ENCODE measurements at regions not wholly inside any gene's neighbourhood (a gene's known extent, or its start where the extent isn't known, plus 50 kb on each side); places are given as distances from the start of the nearest gene placed in this dataset.

DNA sequence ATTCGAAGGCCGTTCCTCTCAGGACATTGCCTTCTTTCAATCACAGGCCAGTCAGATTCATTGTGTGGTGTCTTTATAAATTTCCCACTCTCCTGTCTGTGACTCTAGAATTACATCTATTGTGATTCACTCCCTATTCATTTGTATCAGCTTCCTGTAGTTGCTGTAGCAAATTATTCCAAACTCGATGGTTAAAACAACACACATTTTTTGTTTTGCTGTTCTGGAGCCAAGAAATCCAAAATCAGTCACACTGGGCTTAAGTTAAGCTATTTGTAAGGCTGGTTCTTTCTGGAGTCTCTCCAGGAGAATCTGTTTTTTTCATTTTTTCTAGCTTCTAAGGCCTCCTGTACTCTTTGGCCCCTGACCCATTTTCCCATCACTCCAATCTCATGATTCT lies 1487.0 kb upstream of the SLC10A2 start:
- no peak for TF ChIP-seq EGR1 (IDR thresholded peaks at IDR 0.05)
- TF ChIP-seq FOXM1 (IDR thresholded peaks at IDR 0.05; ENCODE audit: borderline replicate concordance, low read depth), result no peak
- TF ChIP-seq CEBPB (IDR thresholded peaks at IDR 0.05), result no peak
- TF ChIP-seq TAF1 (IDR thresholded peaks at IDR 0.05; ENCODE audit: low read depth), result no peak
- TF ChIP-seq MAX (IDR thresholded peaks at IDR 0.05), result no peak
- no peak for TF ChIP-seq TEAD4 (IDR thresholded peaks at IDR 0.05)
- no peak for TF ChIP-seq NFIC (IDR thresholded peaks at IDR 0.05)
- no peak for TF ChIP-seq CREB1 (IDR thresholded peaks at IDR 0.05; ENCODE audit: low read depth)
- no peak for TF ChIP-seq RAD21 (IDR thresholded peaks at IDR 0.05; ENCODE audit: low read depth)
- no peak for TF ChIP-seq ZBTB7A (IDR thresholded peaks at IDR 0.05; ENCODE audit: low read depth)
- no peak for TF ChIP-seq TCF12 (IDR thresholded peaks at IDR 0.05; ENCODE audit: low read depth)
- no peak for TF ChIP-seq YY1 (IDR thresholded peaks at IDR 0.05; ENCODE audit: low read depth)
- no peak for TF ChIP-seq USF1 (IDR thresholded peaks at IDR 0.05)
- no peak for TF ChIP-seq EP300 (IDR thresholded peaks at IDR 0.05; ENCODE audit: borderline replicate concordance)
- TF ChIP-seq, protein P1, sequence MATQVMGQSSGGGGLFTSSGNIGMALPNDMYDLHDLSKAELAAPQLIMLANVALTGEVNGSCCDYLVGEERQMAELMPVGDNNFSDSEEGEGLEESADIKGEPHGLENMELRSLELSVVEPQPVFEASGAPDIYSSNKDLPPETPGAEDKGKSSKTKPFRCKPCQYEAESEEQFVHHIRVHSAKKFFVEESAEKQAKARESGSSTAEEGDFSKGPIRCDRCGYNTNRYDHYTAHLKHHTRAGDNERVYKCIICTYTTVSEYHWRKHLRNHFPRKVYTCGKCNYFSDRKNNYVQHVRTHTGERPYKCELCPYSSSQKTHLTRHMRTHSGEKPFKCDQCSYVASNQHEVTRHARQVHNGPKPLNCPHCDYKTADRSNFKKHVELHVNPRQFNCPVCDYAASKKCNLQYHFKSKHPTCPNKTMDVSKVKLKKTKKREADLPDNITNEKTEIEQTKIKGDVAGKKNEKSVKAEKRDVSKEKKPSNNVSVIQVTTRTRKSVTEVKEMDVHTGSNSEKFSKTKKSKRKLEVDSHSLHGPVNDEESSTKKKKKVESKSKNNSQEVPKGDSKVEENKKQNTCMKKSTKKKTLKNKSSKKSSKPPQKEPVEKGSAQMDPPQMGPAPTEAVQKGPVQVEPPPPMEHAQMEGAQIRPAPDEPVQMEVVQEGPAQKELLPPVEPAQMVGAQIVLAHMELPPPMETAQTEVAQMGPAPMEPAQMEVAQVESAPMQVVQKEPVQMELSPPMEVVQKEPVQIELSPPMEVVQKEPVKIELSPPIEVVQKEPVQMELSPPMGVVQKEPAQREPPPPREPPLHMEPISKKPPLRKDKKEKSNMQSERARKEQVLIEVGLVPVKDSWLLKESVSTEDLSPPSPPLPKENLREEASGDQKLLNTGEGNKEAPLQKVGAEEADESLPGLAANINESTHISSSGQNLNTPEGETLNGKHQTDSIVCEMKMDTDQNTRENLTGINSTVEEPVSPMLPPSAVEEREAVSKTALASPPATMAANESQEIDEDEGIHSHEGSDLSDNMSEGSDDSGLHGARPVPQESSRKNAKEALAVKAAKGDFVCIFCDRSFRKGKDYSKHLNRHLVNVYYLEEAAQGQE (IDR thresholded peaks at IDR 0.05; ENCODE audit: low read depth), result no peak

DNA sequence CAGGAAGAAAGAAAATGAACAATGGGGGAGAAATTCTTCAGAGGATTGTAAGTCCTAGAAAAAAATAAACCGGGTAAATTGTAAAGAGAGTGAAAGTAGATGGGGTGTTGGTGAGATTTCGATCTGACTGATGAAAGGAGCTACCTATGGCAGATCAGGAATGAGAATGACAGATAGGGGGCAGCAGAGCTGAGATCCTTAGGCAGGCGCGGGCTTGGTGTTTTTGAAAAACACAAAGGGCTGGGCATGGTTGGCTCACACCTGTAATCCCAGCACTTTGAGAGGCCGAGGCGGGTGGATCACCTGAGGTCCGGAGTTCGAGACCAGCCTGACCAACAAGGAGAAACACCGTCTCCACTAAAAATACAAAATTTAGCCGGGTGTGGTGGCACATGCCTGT lies 1468.6 kb upstream of the SLC10A2 start:
- no peak for TF ChIP-seq CEBPB (IDR thresholded peaks at IDR 0.05)
- TF ChIP-seq RAD21 (IDR thresholded peaks at IDR 0.05; ENCODE audit: low read depth), result peak; percentile 17; the same call in 1 of the 2 replicates

GRCh38 chr13:104532132-104532531 lies 1465.9 kb upstream of the SLC10A2 start:
- TF ChIP-seq TCF12 (IDR thresholded peaks at IDR 0.05; ENCODE audit: low read depth) (no peak), EGR1 (IDR thresholded peaks at IDR 0.05) (no peak), EP300 (IDR thresholded peaks at IDR 0.05; ENCODE audit: borderline replicate concordance) (no peak), RAD21 (IDR thresholded peaks at IDR 0.05; ENCODE audit: low read depth) (no peak), FOXM1 (IDR thresholded peaks at IDR 0.05; ENCODE audit: borderline replicate concordance, low read depth) (no peak), MAX (IDR thresholded peaks at IDR 0.05) (no peak), CREB1 (IDR thresholded peaks at IDR 0.05; ENCODE audit: low read depth) (no peak), TEAD4 (IDR thresholded peaks at IDR 0.05) (no peak), USF1 (IDR thresholded peaks at IDR 0.05) (no peak), NFIC (IDR thresholded peaks at IDR 0.05) (no peak), CEBPB (IDR thresholded peaks at IDR 0.05) (no peak)
- TF ChIP-seq, protein P1 (IDR thresholded peaks at IDR 0.05; ENCODE audit: low read depth), result no peak

- TF ChIP-seq EP300 (IDR thresholded peaks at IDR 0.05; ENCODE audit: borderline replicate concordance) (no peak), FOXM1 (IDR thresholded peaks at IDR 0.05; ENCODE audit: borderline replicate concordance, low read depth) (no peak), NFIC (IDR thresholded peaks at IDR 0.05) (no peak), USF1 (IDR thresholded peaks at IDR 0.05) (no peak), TAF1 (IDR thresholded peaks at IDR 0.05; ENCODE audit: low read depth) (no peak), TCF12 (IDR thresholded peaks at IDR 0.05; ENCODE audit: low read depth) (no peak), YY1 (IDR thresholded peaks at IDR 0.05; ENCODE audit: low read depth) (no peak), TEAD4 (IDR thresholded peaks at IDR 0.05) (no peak), RAD21 (IDR thresholded peaks at IDR 0.05; ENCODE audit: low read depth) (no peak)
- TF ChIP-seq, protein P1 (IDR thresholded peaks at IDR 0.05; ENCODE audit: low read depth), result no peak
These were observed 1464.5 kb upstream of the SLC10A2 start for GRCh38 chr13:104530741-104531140.
